ENCODE measurements at regions not wholly inside any gene's neighbourhood (a gene's known extent, or its start where the extent isn't known, plus 50 kb on each side); places are given as distances from the start of the nearest gene placed in this dataset.

GRCh38 chr2:175741164-175741563, 260.9 kb downstream of the LNPK start:
- TF ChIP-seq FOXM1 (IDR thresholded peaks at IDR 0.05; ENCODE audit: borderline replicate concordance) (no peak), HDGF (IDR thresholded peaks at IDR 0.05; ENCODE audit: borderline replicate concordance) (no peak), TARDBP (IDR thresholded peaks at IDR 0.05) (no peak), FOXK2 (IDR thresholded peaks at IDR 0.05) (no peak)
